H9 (cell line): ENCODE measurements at regions not wholly inside any gene's neighbourhood (a gene's known extent, or its start where the extent isn't known, plus 50 kb on each side); places are given as distances from the start of the nearest gene placed in this dataset.

Source experiments
- DNase-seq: peaks from one replicate; pipeline ENCODE4 v3.0.0-alpha.2; 2017
- H2AFZ ChIP-seq: one replicate; pipeline ENCODE4 v1.6.1; 2013; ENCODE audit warnings: mild to moderate bottlenecking, low read length, control low read depth, moderate library complexity
- H2AK5ac ChIP-seq: 2 replicates; pipeline ENCODE4 v1.6.1; 2013; ENCODE audit warnings: low read length, control low read depth, mixed read lengths; ENCODE audit not compliant: insufficient read length
- H2BK120ac ChIP-seq: one replicate; pipeline ENCODE4 v1.6.1; 2013; ENCODE audit warnings: low read depth, mild to moderate bottlenecking, low read length, control low read depth, inconsistent platforms; ENCODE audit not compliant: poor library complexity, severe bottlenecking
- H2BK12ac ChIP-seq: 2 replicates; pipeline ENCODE4 v1.6.1; 2013; ENCODE audit warnings: low read length, control low read depth, mixed read lengths, low read depth; ENCODE audit not compliant: insufficient read length
- H2BK15ac ChIP-seq: 2 replicates; pipeline ENCODE4 v1.6.1; 2013; ENCODE audit warnings: low read depth, low read length, control low read depth
- H2BK20ac ChIP-seq: one replicate; pipeline ENCODE4 v1.6.1; 2013; ENCODE audit warnings: low read depth, mild to moderate bottlenecking, low read length, control low read depth, inconsistent platforms; ENCODE audit not compliant: poor library complexity, severe bottlenecking
- H2BK5ac ChIP-seq: 2 replicates; pipeline ENCODE4 v1.6.1; 2013; ENCODE audit warnings: low read length, control low read depth, mixed read lengths; ENCODE audit not compliant: insufficient read length
- H3K14ac ChIP-seq: 2 replicates; pipeline ENCODE4 v1.6.1; 2013; ENCODE audit warnings: low read length, control low read depth; ENCODE audit not compliant: insufficient read depth
- H3K18ac ChIP-seq: 2 replicates; pipeline ENCODE4 v1.6.1; 2013; ENCODE audit warnings: low read depth, mild to moderate bottlenecking, mixed read lengths, low read length, control low read depth; ENCODE audit not compliant: insufficient read length
- H3K23ac ChIP-seq: 2 replicates; pipeline ENCODE4 v1.6.1; 2013; ENCODE audit warnings: low read length, control low read depth, mixed read lengths, low read depth; ENCODE audit not compliant: insufficient read length
- H3K23me2 ChIP-seq: 2 replicates; pipeline ENCODE4 v1.6.1; 2013; ENCODE audit warnings: low read depth, mild to moderate bottlenecking, mixed read lengths, low read length, control low read depth; ENCODE audit not compliant: insufficient read length, poor library complexity, severe bottlenecking
- H3K27ac ChIP-seq: 2 replicates; pipeline ENCODE4 v1.5.1; 2013; ENCODE audit warnings: low read length, control low read depth, mixed read lengths, low read depth; ENCODE audit not compliant: insufficient read length
- H3K27me3 ChIP-seq: 2 replicates; pipeline ENCODE4 v1.6.1; 2013; ENCODE audit warnings: low read length, control low read depth, inconsistent platforms; ENCODE audit not compliant: insufficient read depth
- H3K4ac ChIP-seq: 2 replicates; pipeline ENCODE4 v1.6.1; 2013; ENCODE audit warnings: low read depth, mild to moderate bottlenecking, control low read depth, inconsistent platforms, low read length, moderate library complexity
- H3K4me1 ChIP-seq: 2 replicates; pipeline ENCODE4 v1.6.1; 2013; ENCODE audit warnings: low read length, control low read depth, inconsistent platforms; ENCODE audit not compliant: insufficient read depth
- H3K4me2 ChIP-seq: 2 replicates; pipeline ENCODE4 v1.6.1; 2013; ENCODE audit warnings: low read length, control low read depth, mixed read lengths; ENCODE audit not compliant: insufficient read length, insufficient read depth
- H3K56ac ChIP-seq: 2 replicates; pipeline ENCODE4 v1.6.1; 2013; ENCODE audit warnings: low read depth, mild to moderate bottlenecking, mixed read lengths, low read length, control low read depth; ENCODE audit not compliant: insufficient read length
- H3K79me1 ChIP-seq: 2 replicates; pipeline ENCODE4 v1.6.1; 2013; ENCODE audit warnings: low read depth, mild to moderate bottlenecking, moderate library complexity, low read length, control low read depth, inconsistent platforms; ENCODE audit not compliant: insufficient read depth, poor library complexity, severe bottlenecking
- H3K79me2 ChIP-seq: 2 replicates; pipeline ENCODE4 v1.6.1; 2013; ENCODE audit warnings: low read length, control low read depth, inconsistent platforms; ENCODE audit not compliant: insufficient read depth
- H3K9ac ChIP-seq: 2 replicates; pipeline ENCODE4 v1.6.1; 2013; ENCODE audit warnings: low read length, control low read depth, mixed read lengths; ENCODE audit not compliant: insufficient read length; ENCODE audit errors: extremely low read depth
- H3K9me3 ChIP-seq: one replicate; pipeline ENCODE4 v1.6.1; 2013; ENCODE audit warnings: low read depth, low read length, inconsistent platforms; ENCODE audit not compliant: control insufficient read depth
- H3T11ph ChIP-seq: one replicate; pipeline ENCODE4 v1.6.1; 2013; ENCODE audit warnings: mild to moderate bottlenecking, low read length, control low read depth, inconsistent platforms
- H4K20me1 ChIP-seq: one replicate; pipeline ENCODE4 v1.6.1; 2013; ENCODE audit not compliant: control insufficient read depth, insufficient read length, insufficient read depth
- H4K5ac ChIP-seq: 2 replicates; pipeline ENCODE4 v1.6.1; 2013; ENCODE audit warnings: low read depth, mild to moderate bottlenecking, mixed read lengths, low read length, control low read depth; ENCODE audit not compliant: insufficient read length
- H4K8ac ChIP-seq: replicated peaks from 2 replicates; pipeline ENCODE4 v1.6.1; 2013; ENCODE audit warnings: low read length, control low read depth, mixed read lengths, low read depth; ENCODE audit not compliant: insufficient read length
- H4K91ac ChIP-seq: 2 replicates; pipeline ENCODE4 v1.6.1; 2013; ENCODE audit warnings: low read depth, mild to moderate bottlenecking, moderate library complexity, mixed read lengths, low read length, control low read depth; ENCODE audit not compliant: insufficient read length
- H3K27ac Mint-ChIP-seq, 3 experiments: 2 replicates in 2 of 3; 3 replicates in 1 of 3; pipeline ENCODE4 v1.8.0; 2020 to 2021; ENCODE audit warnings: mixed read lengths in 3 of 3, mild to moderate bottlenecking in 1 of 3, moderate library complexity in 1 of 3
- H3K27me3 Mint-ChIP-seq: 2 replicates; pipeline ENCODE4 v1.8.0; 2021; ENCODE audit warnings: low read depth, mild to moderate bottlenecking, moderate library complexity, mixed read lengths
- H3K36me3 Mint-ChIP-seq, 3 experiments: 2 replicates in 2 of 3; 3 replicates in 1 of 3; pipeline ENCODE4 v1.8.0; 2020 to 2021; ENCODE audit warnings: low read depth in 3 of 3, mixed read lengths in 3 of 3; ENCODE audit not compliant: insufficient read depth in 1 of 3
- H3K4me1 Mint-ChIP-seq, 2 experiments: 2 replicates each; pipeline ENCODE4 v1.8.0; 2020; ENCODE audit warnings: mixed read lengths in 2 of 2
- H3K4me3 Mint-ChIP-seq, 2 experiments: 2 replicates in 1 of 2; 3 replicates in 1 of 2; pipeline ENCODE4 v1.8.0; 2020 to 2021; ENCODE audit warnings: mild to moderate bottlenecking in 2 of 2, mixed read lengths in 2 of 2, moderate library complexity in 1 of 2
- H3K9me3 Mint-ChIP-seq, 2 experiments: 2 replicates in 1 of 2; 3 replicates in 1 of 2; pipeline ENCODE4 v1.8.0; 2020; ENCODE audit warnings: mild to moderate bottlenecking in 2 of 2, mixed read lengths in 2 of 2, moderate library complexity in 1 of 2
- CTCF ChIP-seq: fragments of 200-600 bp; sonication (generic); conservative IDR thresholded peaks from 3 replicates; pipeline ENCODE4 v1.8.0; 2021; ENCODE audit warnings: antibody characterized with exemption, mild to moderate bottlenecking
- WGBS: extraction: QIAGEN DNeasy Blood & Tissue Kit; methylation state at CpG from one replicate; pipeline ENCODE4 v1.1.7; 2013; ENCODE audit warnings: missing lambda C conversion rate, low lambda C conversion rate, mixed read lengths; ENCODE audit not compliant: insufficient read length; ENCODE audit errors: extremely low coverage; 5-methylcytosine and 5-hydroxymethylcytosine counted together

GRCh38 chr7:49497471-49497870 is 276.0 kb upstream of the VWC2 start:
- no peak overlapping the region for H3K4me3 Mint-ChIP-seq
- Histone ChIP-seq H3T11ph (no peak overlapping the region), H3K56ac (no peak overlapping the region), H2BK5ac (no peak overlapping the region), H3K79me2 (no peaks in the 10 kb centered on the region), H2AK5ac (no peak overlapping the region), H4K8ac (no peak overlapping the region), H3K4me2 (no peak overlapping the region), H4K91ac (no peak overlapping the region), H3K9ac (no peak overlapping the region), H3K18ac (no peak overlapping the region), H3K27me3 (no peaks in the 10 kb centered on the region), H4K5ac (no peak overlapping the region), H3K4me1 (no peaks in the 10 kb centered on the region; the same call in 1 of the 2 replicates), H2AFZ (no peak overlapping the region), H3K14ac (no peak overlapping the region), H3K79me1 (no peaks in the 10 kb centered on the region), H3K9me3 (no peaks in the 10 kb centered on the region), H2BK12ac (no peak overlapping the region), H3K23ac (no peak overlapping the region), H2BK15ac (no peak overlapping the region), H2BK20ac (no peak overlapping the region), H3K4ac (no peak overlapping the region), H2BK120ac (no peak overlapping the region), H3K23me2 (no peaks in the 10 kb centered on the region), H4K20me1 (no peaks in the 10 kb centered on the region), H3K27ac (no peak overlapping the region)
- no peaks in the 10 kb centered on the region for H3K9me3 Mint-ChIP-seq
- H3K27ac Mint-ChIP-seq = no peak overlapping the region
- H3K27me3 Mint-ChIP-seq = peaks cover 4% of the 10 kb centered on the region; the same call in 1 of the 2 replicates
- peaks cover 0 to 8% of the 10 kb centered on the region in 2 experiments; a peak in 1 of 4 replicates for H3K4me1 Mint-ChIP-seq
- TF ChIP-seq CTCF = no peak
- no peak for DNase-seq
- no CpG with 5 or more reads among the region's 6 CpGs for WGBS
- no peaks in the 10 kb centered on the region; a peak in 1 of 7 replicates for H3K36me3 Mint-ChIP-seq
